ENCODE measurements at regions not wholly inside any gene's neighbourhood (a gene's known extent, or its start where the extent isn't known, plus 50 kb on each side); places are given as distances from the start of the nearest gene placed in this dataset.

DNA sequence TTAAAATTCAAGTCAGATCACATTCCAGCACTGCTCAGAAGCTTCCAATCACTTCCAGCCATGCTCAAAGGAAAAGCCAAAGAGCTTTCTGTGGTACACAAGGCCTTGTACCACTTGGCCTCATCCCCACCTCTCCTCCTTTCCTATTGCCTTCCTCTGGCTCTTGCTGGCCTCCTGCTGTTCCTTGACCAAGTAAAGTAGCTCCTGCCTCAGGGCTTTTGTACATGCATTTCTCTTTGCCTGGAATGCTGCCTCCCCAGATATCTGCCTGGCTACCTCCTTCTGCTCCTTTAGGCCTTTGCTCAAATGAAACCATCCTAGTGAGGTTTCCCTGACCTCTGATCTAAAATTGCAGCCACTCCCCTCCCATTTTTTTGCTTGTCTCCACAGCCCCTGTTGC is 51.2 kb upstream of the TCL1B start:
- Mint-ChIP-seq H3K27ac (no peak overlapping the region), H3K4me3 (no peak overlapping the region), H3K9me3 (peaks cover 2% of the 10 kb centered on the region), H3K4me1 (no peaks in the 10 kb centered on the region), H3K27me3 (peaks cover 4% of the 10 kb centered on the region), H3K36me3 (ENCODE audit: low read depth) (no peaks in the 10 kb centered on the region)
- ChIA-PET POLR2A (no interaction called here), CTCF (no interaction called here)
- no peak for DNase-seq
